Upper lobe of left lung (tissue), 6 donors: ENCODE measurements at regions not wholly inside any gene's neighbourhood (a gene's known extent, or its start where the extent isn't known, plus 50 kb on each side); places are given as distances from the start of the nearest gene placed in this dataset.

Experiments used
- ATAC-seq, 2 donors: fragments of 200-7000 bp; cut with Tn5 transposase; one replicate each; pipeline ENCODE4 v1.9.1; 2022; ENCODE audit warnings: mild to moderate bottlenecking in 2 of 2, moderate library complexity in 2 of 2; ENCODE audit not compliant: low FRiP score in 2 of 2
- DNase-seq, 2 donors: peaks; one replicate each; pipeline ENCODE4 v3.0.0-alpha.2; 2019 to 2020
- H3K27ac ChIP-seq, 4 donors: fragments of 200-600 bp; sonication (generic); one replicate each; pipeline ENCODE4 v1.5.1; 2016 to 2019
- H3K27me3 ChIP-seq, 4 donors: fragments of 200-600 bp; sonication (generic); one replicate each; pipeline ENCODE4 v1.5.1; 2017 to 2019
- H3K36me3 ChIP-seq, 4 donors: fragments of 200-600 bp; sonication (generic); one replicate each; pipeline ENCODE4 v1.5.1; 2016 to 2019
- H3K4me1 ChIP-seq, 4 donors: fragments of 200-600 bp; sonication (generic); one replicate each; pipeline ENCODE4 v1.5.1; 2018 to 2019
- H3K4me3 ChIP-seq, 4 donors: fragments of 200-600 bp; sonication (generic); one replicate each; pipeline ENCODE4 v1.5.1; 2017 to 2019; ENCODE audit warnings: mild to moderate bottlenecking in 2 of 4, moderate library complexity in 1 of 4
- H3K9me3 ChIP-seq, 4 donors: fragments of 200-600 bp; sonication (generic); one replicate each; pipeline ENCODE4 v1.5.1; 2018 to 2019
- EP300 ChIP-seq, 4 donors: sonication (generic); formaldehyde crosslinking; IDR thresholded peaks; one replicate each; pipeline ENCODE4 v1.5.1; 2017; ENCODE audit warnings: antibody characterized with exemption in 4 of 4, control low read depth in 2 of 4
- POLR2A ChIP-seq, 4 donors: fragments of 450-650 bp; IDR thresholded peaks; one replicate each; pipeline ENCODE4 v1.5.1; 2016 to 2017; ENCODE audit warnings: antibody characterized with exemption in 4 of 4, mild to moderate bottlenecking in 2 of 4
- POLR2AphosphoS5 ChIP-seq, 2 donors: sonication (generic); formaldehyde crosslinking; IDR thresholded peaks; one replicate each; pipeline ENCODE4 v1.5.1; 2017; ENCODE audit warnings: antibody characterized with exemption in 2 of 2
- WGBS, 2 donors: methylation state at CpG; one replicate each; pipeline ENCODE4 v1.1.5; 2017 to 2018; 5-methylcytosine and 5-hydroxymethylcytosine counted together
- TF ChIP-seq, protein P1 (sequence below), 6 experiments: fragments of 450-650 bp in 4 of 6; fragments of 200-600 bp in 2 of 6; sonication (generic) in 2 of 6; IDR thresholded peaks; one replicate each; pipeline ENCODE4 v1.5.1; 2016 to 2019; ENCODE audit warnings: antibody characterized with exemption in 6 of 6
- donor health status: DM: no; HTN: no; CAD: no; lungs with moderate emphysema.
- donor health status: DM: no; HTN: yes; CAD: no; lungs with severe emphysema.

DNA sequence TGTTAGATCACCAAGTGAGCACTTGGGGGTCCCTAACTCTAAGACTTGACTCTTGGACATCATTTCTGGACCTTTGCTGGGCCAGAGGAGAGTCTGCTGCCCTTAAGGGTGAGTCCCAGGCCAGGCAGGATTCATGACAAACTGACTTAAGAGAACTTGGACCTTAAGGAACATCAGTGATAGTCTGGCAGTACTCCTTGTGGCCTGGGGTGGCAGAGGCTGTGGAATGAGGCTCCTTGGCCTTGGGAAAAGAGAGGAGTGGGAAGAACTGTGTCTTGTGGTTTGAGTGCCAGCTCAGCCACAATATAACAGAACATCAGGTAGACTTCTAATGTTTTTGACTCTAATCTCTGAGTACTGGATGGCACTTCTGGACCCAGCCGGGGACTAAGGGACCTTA is 478.7 kb downstream of the MEI4 start:
- ATAC-seq = no peak
- no peak for DNase-seq
- TF ChIP-seq POLR2AphosphoS5 (IDR thresholded peaks at IDR 0.05) (no peak), EP300 (IDR thresholded peaks at IDR 0.05) (no peak), POLR2A (IDR thresholded peaks at IDR 0.05) (no peak)
- TF ChIP-seq, protein P1, sequence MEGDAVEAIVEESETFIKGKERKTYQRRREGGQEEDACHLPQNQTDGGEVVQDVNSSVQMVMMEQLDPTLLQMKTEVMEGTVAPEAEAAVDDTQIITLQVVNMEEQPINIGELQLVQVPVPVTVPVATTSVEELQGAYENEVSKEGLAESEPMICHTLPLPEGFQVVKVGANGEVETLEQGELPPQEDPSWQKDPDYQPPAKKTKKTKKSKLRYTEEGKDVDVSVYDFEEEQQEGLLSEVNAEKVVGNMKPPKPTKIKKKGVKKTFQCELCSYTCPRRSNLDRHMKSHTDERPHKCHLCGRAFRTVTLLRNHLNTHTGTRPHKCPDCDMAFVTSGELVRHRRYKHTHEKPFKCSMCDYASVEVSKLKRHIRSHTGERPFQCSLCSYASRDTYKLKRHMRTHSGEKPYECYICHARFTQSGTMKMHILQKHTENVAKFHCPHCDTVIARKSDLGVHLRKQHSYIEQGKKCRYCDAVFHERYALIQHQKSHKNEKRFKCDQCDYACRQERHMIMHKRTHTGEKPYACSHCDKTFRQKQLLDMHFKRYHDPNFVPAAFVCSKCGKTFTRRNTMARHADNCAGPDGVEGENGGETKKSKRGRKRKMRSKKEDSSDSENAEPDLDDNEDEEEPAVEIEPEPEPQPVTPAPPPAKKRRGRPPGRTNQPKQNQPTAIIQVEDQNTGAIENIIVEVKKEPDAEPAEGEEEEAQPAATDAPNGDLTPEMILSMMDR (IDR thresholded peaks at IDR 0.05) = no peak
- Histone ChIP-seq H3K27ac (no peak overlapping the region), H3K27me3 (no peaks in the 10 kb centered on the region), H3K9me3 (peaks cover 0 to 12% (median 2%) of the 10 kb centered on the region in 4 donors), H3K4me3 (no peak overlapping the region), H3K4me1 (no peaks in the 10 kb centered on the region), H3K36me3 (no peaks in the 10 kb centered on the region)
- WGBS, 2 donors = 83 to 92% methylated on average over 1 of the region's 1 CpG

GRCh38 chr6:78132671-78133410 is 480.0 kb downstream of the MEI4 start:
- Histone ChIP-seq H3K36me3 (no peaks in the 10 kb centered on the region), H3K4me3 (no peak overlapping the region), H3K27ac (no peak overlapping the region), H3K4me1 (no peaks in the 10 kb centered on the region), H3K9me3 (peaks cover 0 to 17% (median 2%) of the 10 kb centered on the region in 4 donors), H3K27me3 (no peaks in the 10 kb centered on the region)
- TF ChIP-seq EP300 (IDR thresholded peaks at IDR 0.05) (no peak), POLR2A (IDR thresholded peaks at IDR 0.05) (no peak), POLR2AphosphoS5 (IDR thresholded peaks at IDR 0.05) (no peak)
- TF ChIP-seq, protein P1 (IDR thresholded peaks at IDR 0.05) = no peak
- 69 to 79% methylated on average over 8 of the region's 8 CpGs for WGBS, 2 donors
- no peak for DNase-seq
- no peak for ATAC-seq

DNA sequence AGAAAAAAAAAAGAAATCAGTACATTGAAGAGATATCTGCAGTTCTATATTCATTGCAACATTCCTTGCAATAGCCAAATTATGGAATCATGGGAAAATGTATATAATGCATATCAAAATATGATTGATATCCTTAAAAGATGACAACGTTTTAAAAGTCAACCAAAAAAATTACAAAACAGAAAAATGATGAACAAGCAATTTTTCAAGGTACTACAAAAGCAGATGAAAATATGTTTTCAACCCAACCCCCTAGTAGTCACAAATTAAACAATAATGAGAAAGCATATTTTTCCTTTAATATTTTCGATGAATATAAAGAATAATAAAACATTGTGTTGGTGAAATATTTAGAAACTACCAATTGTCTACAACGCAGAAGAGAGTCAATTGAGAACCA is 497.6 kb downstream of the MEI4 start:
- no peak for ATAC-seq
- Histone ChIP-seq H3K36me3 (no peaks in the 10 kb centered on the region), H3K27ac (no peak overlapping the region), H3K27me3 (no peaks in the 10 kb centered on the region), H3K4me3 (no peak overlapping the region), H3K9me3 (no peaks in the 10 kb centered on the region), H3K4me1 (no peaks in the 10 kb centered on the region)
- WGBS, 2 donors = 72 to 73% methylated on average over 3 of the region's 3 CpGs
- DNase-seq = no peak
- TF ChIP-seq EP300 (IDR thresholded peaks at IDR 0.05) (no peak), POLR2A (IDR thresholded peaks at IDR 0.05) (no peak), POLR2AphosphoS5 (IDR thresholded peaks at IDR 0.05) (no peak)
- TF ChIP-seq, protein P1 (IDR thresholded peaks at IDR 0.05) = no peak

DNA sequence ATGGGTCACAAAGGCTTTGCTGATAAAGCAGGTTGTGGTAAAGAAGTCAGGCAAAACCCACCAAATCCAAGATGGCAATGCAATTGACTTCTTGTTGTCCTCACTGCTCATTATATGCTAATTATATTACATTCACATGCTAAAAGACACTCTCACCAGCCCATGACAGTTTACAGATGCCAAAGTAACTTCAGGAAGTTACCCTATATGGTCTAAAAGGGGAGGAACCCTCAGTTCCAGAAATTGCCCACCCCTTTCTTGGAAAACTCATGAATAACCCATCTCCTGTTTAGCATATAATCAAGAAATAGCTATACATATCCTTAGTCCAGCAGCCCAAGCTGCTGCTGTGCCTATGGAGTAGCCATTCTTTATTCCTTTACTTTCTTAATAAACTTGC is 501.1 kb downstream of the MEI4 start:
- TF ChIP-seq POLR2A (IDR thresholded peaks at IDR 0.05) = no peak
- no peak for ATAC-seq

DNA sequence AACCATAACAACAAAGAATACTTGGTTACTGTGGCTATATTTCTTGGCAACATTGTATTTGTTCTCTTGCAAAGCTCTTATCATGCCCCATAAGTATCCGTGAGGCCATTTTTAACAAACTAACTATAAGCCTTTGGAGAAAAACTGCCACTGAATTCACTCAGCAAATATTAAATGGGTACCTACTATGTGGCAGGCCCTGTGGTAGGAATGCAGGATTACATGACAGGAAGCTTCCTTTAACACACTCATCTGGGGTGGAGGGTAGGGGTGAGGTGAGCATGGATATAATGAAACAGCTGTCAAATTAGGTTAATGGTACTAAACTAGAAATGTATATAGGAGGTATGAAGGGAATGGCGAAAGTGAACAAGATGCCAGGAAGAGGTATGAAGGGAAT is 504.8 kb downstream of the MEI4 start:
- no peak for ATAC-seq
- H3K27me3 ChIP-seq = no peaks in the 10 kb centered on the region
- H3K36me3 ChIP-seq = no peaks in the 10 kb centered on the region
- no peak overlapping the region for H3K27ac ChIP-seq
- no peaks in the 10 kb centered on the region for H3K4me1 ChIP-seq
- H3K9me3 ChIP-seq = no peaks in the 10 kb centered on the region
- WGBS, 2 donors = 89 to 94% methylated on average over 2 of the region's 2 CpGs
- no peak overlapping the region for H3K4me3 ChIP-seq
- DNase-seq = no peak
- TF ChIP-seq EP300 (IDR thresholded peaks at IDR 0.05) (no peak), POLR2AphosphoS5 (IDR thresholded peaks at IDR 0.05) (no peak), POLR2A (IDR thresholded peaks at IDR 0.05) (no peak)
- TF ChIP-seq, protein P1 (IDR thresholded peaks at IDR 0.05) = no peak

More for the DNA sequence above, 501.1 kb downstream of the MEI4 start:
- DNase-seq = no peak
- H3K4me1 ChIP-seq = no peaks in the 10 kb centered on the region
- H3K27me3 ChIP-seq = no peaks in the 10 kb centered on the region
- H3K27ac ChIP-seq = no peak overlapping the region
- H3K4me3 ChIP-seq = no peak overlapping the region
- no peaks in the 10 kb centered on the region for H3K36me3 ChIP-seq
- H3K9me3 ChIP-seq = no peaks in the 10 kb centered on the region
